Ovary (tissue), 7 donors: ENCODE measurements at regions not wholly inside any gene's neighbourhood (a gene's known extent, or its start where the extent isn't known, plus 50 kb on each side); places are given as distances from the start of the nearest gene placed in this dataset.
"Not testable (repeated sequence)": the region's sequence is repeated elsewhere in the genome, so short reads cannot be mapped to it uniquely, and the experiment has no call there.

Experiments used
- DNase-seq, 5 donors: peaks; one replicate each; pipeline ENCODE4 v3.0.0-alpha.2; 2019 to 2020
- H3K27ac ChIP-seq, 2 donors: fragments of 200-600 bp; one replicate each; pipeline versions ENCODE4 v1.5.1 to v1.8.0; 2019 to 2022
- H3K27me3 ChIP-seq: fragments of 200-600 bp; one replicate; pipeline ENCODE4 v1.8.0; 2022
- H3K36me3 ChIP-seq: fragments of 200-600 bp; sonication (generic); one replicate; pipeline ENCODE4 v1.5.1; 2019
- H3K4me1 ChIP-seq: one replicate; pipeline ENCODE4 v1.8.1; 2013; ENCODE audit warnings: mild to moderate bottlenecking, moderate library complexity; ENCODE audit not compliant: insufficient read depth
- H3K4me3 ChIP-seq: fragments of 200-600 bp; sonication (generic); one replicate; pipeline ENCODE4 v1.5.1; 2017
- H3K9me3 ChIP-seq, 2 donors: fragments of 200-600 bp in 1 of 2; sonication (generic) in 1 of 2; one replicate each; pipeline versions ENCODE4 v1.5.1 to v1.8.1; 2013 to 2019; ENCODE audit warnings: mild to moderate bottlenecking in 1 of 2, moderate library complexity in 1 of 2
- CTCF ChIP-seq, 3 donors: fragments of 450-650 bp in 2 of 3; fragments of 200-600 bp in 1 of 3; IDR thresholded peaks; one replicate each; pipeline versions ENCODE4 v1.5.1 to v1.8.0; 2016 to 2022; ENCODE audit warnings: antibody characterized with exemption in 3 of 3, mild to moderate bottlenecking in 1 of 3
- EP300 ChIP-seq: sonication (generic); formaldehyde crosslinking; IDR thresholded peaks from one replicate; pipeline ENCODE4 v1.6.1; 2017; ENCODE audit warnings: antibody characterized with exemption
- POLR2A ChIP-seq: fragments of 450-650 bp; IDR thresholded peaks from one replicate; pipeline ENCODE4 v1.6.1; 2017; ENCODE audit warnings: antibody characterized with exemption, mild to moderate bottlenecking, moderate library complexity
- WGBS, 3 donors: extraction: QIAGEN DNeasy Blood & Tissue Kit in 1 of 3; methylation state at CpG; one replicate each; pipeline versions ENCODE4 v1.1.5 to v1.1.7; 2013 to 2017; 5-methylcytosine and 5-hydroxymethylcytosine counted together
- intact Hi-C, 4 donors: fragments of 100-400 bp; cut with DNase I; formaldehyde crosslinking; loops; one replicate each; pipeline versions ENCODE4 v1.11.0 to v1.15.1; 2022 to 2023
- donor health status: DM: no; HTN: no; CAD: no; lungs with moderate emphysema.
- donor health status: DM: no; HTN: no; CAD: no.
- donor health status: Bipolar disorder and iron deficiency.
- donor health status: DM: no; HTN: no; CAD: no.
- donor health status: DM: yes; HTN: yes; CAD: no.

- H3K9me3 ChIP-seq, intact Hi-C loops, H3K36me3 ChIP-seq, H3K27ac ChIP-seq, H3K4me3 ChIP-seq, H3K4me1 ChIP-seq, H3K27me3 ChIP-seq, DNase-seq: not testable (repeated sequence)
- WGBS, 3 donors = 78 to 81% (median 78%) methylated on average over 18 of the region's 18 CpGs
Measured at GRCh38 chr10:30695481-30696236, 66.1 kb upstream of the LYZL2 start.

GRCh38 chr10:30694518-30695228, 65.1 kb upstream of the LYZL2 start:
- WGBS, 3 donors = 87 to 90% (median 88%) methylated on average over 6 of the region's 6 CpGs
- Histone ChIP-seq H3K9me3 (no peaks in the 10 kb centered on the region), H3K4me3 (no peak overlapping the region), H3K36me3 (no peaks in the 10 kb centered on the region), H3K27ac (no peak overlapping the region), H3K27me3 (no peaks in the 10 kb centered on the region), H3K4me1 (no peaks in the 10 kb centered on the region)
- no peak for DNase-seq
- TF ChIP-seq EP300 = no peak
- TF ChIP-seq CTCF (IDR thresholded peaks at IDR 0.05) = no peak
- no peak for TF ChIP-seq POLR2A
- intact Hi-C loops = no loop called here

- intact Hi-C loops = no loop called here
- Histone ChIP-seq H3K4me1 (no peaks in the 10 kb centered on the region), H3K9me3 (no peaks in the 10 kb centered on the region), H3K4me3 (no peak overlapping the region), H3K27ac (no peak overlapping the region), H3K27me3 (no peaks in the 10 kb centered on the region), H3K36me3 (no peaks in the 10 kb centered on the region)
- no peak for TF ChIP-seq POLR2A
- no peak for TF ChIP-seq EP300
- no peak for TF ChIP-seq CTCF (IDR thresholded peaks at IDR 0.05)
- DNase-seq = no peak
- 93 to 95% (median 93%) methylated on average over 13 of the region's 13 CpGs for WGBS, 3 donors
Measured at GRCh38 chr10:30691639-30692015, 62.1 kb upstream of the LYZL2 start.

- H3K4me1 ChIP-seq, H3K27ac ChIP-seq, intact Hi-C loops, H3K9me3 ChIP-seq, H3K36me3 ChIP-seq, H3K27me3 ChIP-seq, H3K4me3 ChIP-seq, DNase-seq: not testable (repeated sequence)
- 85 to 89% (median 88%) methylated on average over 24 of the region's 24 CpGs for WGBS, 3 donors
Measured at GRCh38 chr10:30690948-30691638, 61.5 kb upstream of the LYZL2 start.

- intact Hi-C loops = no loop called here
- no peak for TF ChIP-seq CTCF (IDR thresholded peaks at IDR 0.05)
- no peak for TF ChIP-seq EP300
- Histone ChIP-seq H3K36me3 (no peaks in the 10 kb centered on the region), H3K9me3 (no peaks in the 10 kb centered on the region), H3K27ac (no peak overlapping the region), H3K4me3 (no peak overlapping the region), H3K4me1 (no peaks in the 10 kb centered on the region), H3K27me3 (no peaks in the 10 kb centered on the region)
- 5 to 13% (median 8%) methylated on average over 4 of the region's 4 CpGs for WGBS, 3 donors
- DNase-seq = no peak
Measured at GRCh38 chr10:30688456-30688855, 58.9 kb upstream of the LYZL2 start.
